Stimulated activated CD8-positive, alpha-beta memory T cell treated with anti-CD3 and anti-CD28 coated beads, Interleukin-4, amount 100 ng/mL, for 24 hours (primary cell): ENCODE measurements at regions not wholly inside any gene's neighbourhood (a gene's known extent, or its start where the extent isn't known, plus 50 kb on each side); places are given as distances from the start of the nearest gene placed in this dataset.

ENCODE experiments used
- DNase-seq: peaks from one replicate; pipeline ENCODE4 v3.0.0-alpha.2; 2020; ENCODE audit warnings: low read depth

DNA sequence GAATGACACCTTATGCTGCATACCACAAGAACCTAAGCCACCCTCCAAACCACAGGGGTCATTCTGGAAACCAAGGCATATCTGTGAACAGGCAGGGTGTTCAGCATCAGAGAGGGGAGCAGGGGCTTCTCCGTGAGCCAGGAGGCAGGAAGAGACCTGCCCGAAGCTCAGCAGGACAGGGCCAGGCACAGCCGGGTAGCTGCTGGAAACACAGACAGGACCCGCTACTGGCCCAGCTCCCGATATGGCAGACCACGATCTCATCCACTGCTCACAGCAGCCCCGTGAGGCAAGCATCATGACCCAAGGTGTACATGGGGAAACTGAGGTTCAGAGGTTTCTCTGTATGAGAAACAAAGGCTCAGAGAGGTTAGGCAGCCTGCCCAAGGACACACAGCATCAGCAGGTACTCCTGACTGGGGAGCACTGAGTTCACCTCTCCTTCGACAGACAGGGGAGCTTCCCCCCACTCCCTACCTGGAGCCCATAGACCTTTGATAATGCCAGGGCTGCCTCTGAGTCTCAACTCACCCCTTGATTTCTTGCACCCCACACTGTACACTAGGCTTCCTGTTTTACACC is 317.7 kb downstream of the MATN1 start:
- no peak for DNase-seq

DNA sequence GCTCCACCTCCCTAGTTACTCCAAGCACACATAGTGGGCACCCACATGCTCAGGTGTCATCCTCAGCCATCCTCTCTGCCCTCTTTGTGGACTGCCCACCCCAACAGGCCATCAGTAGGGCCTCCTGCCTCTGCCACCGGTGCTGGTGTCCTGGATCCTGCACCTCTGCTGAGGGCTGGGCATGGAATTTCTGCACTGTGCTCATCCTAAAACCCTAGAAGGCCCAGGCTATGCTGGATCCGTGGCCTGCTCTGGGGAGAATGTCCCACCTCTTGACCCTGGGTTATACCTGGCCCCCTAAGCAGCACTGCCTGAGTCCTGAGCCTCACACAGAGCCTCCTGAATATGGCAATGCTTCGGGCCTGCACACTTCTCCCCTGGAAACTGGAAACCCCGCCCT is 318.3 kb downstream of the MATN1 start:
- no peak for DNase-seq

DNA sequence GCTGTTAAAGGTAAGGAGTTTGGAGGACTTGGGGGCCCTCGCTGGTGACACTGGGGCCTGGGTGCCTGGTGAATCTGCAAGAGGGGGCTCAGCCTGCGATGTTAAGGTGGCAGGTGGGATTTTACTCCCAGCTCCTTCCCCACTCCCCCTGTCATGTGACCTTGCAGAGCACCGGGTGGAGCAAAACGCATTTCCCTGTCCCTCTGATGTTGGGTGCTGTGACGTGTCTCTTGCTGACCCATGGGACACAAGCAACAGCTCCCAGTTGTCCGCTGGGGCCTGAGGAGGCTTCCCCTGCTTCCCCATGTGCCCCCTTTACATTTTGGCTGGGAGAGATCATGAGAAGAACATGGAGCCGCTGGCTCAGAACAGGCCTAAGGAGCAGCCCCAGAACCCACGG is 319.0 kb downstream of the MATN1 start:
- no peak for DNase-seq

DNA sequence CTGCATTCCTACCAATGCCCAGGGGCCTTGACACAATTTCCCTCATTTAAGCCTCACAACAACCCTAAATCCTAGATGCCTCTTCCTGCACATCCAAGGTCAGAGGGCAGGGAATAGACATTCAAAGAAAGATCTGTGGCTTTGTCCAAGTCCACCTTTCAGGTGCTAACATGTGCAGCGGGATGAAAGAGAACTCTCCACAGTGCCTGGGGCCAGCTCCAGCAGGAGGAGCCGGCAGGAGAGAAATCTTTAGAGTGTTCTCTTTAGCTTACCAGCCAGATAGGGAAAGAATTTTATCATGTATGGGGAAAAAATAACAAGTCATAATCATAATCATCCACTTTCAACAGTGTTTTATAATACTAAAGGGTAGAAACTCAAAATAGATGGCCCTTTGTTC is 319.7 kb downstream of the MATN1 start:
- DNase-seq: no peak

DNA sequence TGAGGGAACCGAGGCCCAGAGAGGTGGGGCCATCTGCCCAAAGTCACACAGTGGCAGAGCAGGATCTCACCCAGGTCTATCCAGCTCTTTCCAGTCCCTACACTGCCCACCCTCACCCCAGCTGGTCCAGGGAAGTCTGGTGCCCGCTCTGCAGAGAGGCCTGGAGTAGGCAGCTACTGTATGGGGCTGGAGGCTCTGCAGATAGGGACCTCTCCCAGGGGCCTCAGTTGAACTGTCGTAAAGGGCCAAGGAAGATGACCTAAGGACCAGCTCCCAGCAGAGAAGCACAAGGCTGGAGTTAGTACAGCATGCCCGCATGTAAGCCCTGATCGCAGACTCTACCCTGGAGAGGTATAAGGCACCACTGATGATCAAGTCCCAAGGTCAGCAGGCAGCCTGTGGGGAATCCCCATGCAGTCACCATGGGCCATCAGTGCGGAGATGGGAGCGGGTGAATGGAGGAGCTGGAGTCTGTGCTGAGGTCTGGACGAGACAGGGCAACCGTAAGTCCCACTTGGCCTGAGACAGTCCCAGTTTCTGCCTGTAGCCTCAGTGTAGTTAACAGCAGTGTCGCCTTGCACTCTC is 320.2 kb downstream of the MATN1 start:
- DNase-seq: no peak

DNA sequence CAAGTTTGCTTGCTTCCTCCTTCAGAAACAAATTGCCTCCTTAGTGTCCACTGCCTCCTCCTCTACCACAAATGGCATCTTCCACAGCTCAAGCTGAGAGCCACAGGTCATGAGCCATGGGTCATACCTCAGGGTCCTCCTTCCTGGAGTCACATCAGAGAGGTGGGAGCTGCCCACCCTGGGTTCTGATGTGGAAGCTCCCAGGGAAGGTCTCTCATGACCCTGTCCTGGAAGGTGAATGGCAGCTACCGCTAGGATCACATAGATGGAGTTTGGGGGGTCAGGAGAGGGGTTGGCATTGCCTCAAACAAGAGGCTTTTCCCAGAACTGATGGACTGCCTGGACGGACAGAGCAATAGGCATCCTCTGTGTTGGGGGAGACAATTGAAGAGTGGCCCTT is 321.4 kb downstream of the MATN1 start:
- DNase-seq: no peak

DNA sequence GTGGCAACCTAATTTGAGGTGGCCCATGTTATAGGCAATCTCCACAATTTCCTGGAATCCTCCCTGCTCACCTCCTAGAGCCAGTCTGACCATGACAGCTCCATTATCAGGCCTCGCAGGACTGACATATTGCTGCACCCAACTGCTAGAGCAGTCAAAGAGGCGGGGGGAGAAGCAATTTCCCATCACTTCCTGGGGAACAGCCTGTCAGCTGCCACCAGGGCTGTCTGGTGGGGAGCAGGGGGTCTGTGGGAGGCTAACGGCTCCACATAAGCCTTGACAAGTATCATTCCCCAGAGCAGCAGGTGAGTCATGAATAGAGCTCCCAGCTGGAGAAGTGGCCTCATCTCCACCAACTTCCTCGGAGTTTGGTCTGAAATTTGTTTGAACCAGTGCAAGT is 322.9 kb downstream of the MATN1 start:
- no peak for DNase-seq

DNA sequence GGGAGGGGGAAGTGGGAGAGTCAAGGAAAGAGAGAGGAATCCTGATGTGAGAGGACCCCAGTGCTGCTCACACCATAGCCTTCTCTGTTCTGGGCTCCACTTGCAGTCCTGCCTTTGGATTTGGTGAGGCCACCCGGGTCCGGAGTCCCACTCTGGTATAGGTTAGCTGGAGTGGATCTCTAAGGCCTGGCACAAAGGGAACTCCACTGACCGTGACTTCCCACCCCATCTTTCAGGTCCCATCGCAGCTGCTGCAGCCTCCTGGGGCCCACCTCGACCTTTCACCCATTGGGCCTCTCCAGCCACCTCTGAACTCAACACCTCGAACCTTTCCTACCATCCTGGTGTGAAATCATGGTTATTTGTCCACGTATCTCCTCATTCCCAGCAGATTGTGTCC is 324.4 kb downstream of the MATN1 start:
- DNase-seq: no peak

DNA sequence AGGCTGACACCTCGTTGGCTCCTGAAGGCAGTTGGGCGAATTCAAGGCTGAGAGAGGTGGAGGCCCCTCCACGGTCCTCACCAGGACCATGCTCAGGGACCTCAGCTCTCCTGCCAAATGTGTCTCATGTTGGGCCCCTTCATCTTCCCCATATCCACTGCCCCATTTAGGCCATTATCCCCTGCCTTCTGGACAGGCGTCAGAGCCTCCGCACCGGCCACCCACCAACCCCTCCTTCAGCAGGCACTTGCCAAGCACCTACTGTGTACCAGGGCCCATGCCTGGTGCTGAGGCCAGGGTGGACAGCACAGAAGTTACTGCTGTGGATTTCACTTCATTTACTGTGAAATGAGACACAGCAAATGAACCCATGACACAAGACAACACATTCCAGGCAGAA is 325.8 kb downstream of the MATN1 start:
- DNase-seq: no peak

DNA sequence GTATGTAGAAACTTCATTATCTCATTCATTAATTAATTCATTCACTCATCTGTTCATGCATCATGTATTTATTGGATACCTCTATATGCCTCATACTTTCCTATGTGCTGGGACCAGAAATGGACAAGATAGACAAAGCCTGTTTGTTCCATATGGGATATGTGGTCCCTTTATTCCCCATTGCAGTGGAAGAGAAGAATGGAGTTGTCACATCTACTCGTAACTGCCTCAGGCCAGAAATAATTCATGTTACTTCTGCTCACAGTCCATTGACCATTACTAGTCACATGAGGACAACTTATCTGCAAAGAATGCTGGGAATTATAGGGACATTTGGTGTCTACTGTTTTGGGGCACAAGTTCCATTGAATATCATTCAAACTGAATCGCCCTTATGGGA is 327.8 kb downstream of the MATN1 start:
- DNase-seq: no peak

DNA sequence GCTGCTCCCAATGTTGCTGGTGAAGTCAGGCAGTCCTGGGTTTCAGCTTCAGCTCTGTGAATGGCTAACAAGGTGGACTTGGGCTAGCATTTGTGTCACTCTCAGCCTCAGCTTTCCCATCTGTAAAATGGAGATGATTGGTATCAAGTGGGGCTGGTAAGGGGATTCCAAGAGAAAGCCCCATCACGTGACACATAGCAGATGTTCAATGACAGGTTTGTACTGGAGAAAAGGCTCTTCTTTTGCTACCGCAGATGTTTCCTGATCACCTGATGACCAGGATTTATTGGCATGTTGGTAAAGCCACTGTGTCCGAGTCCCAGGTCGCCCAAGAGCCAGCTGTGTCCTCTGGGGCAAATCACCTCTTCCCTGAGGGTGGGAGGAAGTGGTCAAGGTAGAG is 335.0 kb downstream of the MATN1 start:
- DNase-seq: no peak

DNA sequence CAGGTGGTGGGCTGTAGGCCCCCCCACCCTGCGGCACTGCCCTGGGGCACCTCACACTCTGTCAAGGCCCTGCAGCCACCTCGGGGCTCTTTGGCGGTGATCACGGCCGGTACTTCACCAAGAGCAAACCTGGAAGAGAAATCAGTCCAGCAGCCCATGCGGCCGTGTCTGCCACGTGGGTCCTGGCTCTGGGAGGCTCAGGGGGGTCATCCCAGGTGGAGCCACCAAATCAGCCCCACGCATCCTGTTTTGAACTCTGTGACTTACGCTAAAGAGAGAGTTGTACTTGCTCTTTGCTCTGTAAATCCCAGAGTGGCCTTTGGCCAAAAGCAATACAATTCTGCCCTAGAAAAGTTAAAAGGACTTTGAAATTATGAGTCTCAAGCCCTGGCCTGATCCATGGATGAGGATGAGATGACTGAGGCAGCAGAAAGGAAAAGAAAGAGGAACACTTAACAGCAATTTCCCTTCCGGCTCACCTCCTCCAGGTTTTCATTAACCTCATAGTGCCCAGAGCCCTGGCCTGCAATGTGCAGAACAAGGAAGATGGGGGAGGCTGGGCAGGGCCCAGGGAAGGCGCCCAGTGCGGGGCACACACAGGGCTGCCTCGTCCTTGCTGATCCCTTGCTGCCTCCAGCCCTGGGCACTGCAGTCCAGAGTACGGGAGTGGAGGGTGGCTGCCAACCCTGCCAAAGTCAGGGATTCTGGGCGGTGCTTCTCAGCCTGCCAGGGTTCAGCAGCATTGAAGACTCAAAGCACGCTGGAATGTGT is 337.0 kb downstream of the MATN1 start:
- DNase-seq: no peak

DNA sequence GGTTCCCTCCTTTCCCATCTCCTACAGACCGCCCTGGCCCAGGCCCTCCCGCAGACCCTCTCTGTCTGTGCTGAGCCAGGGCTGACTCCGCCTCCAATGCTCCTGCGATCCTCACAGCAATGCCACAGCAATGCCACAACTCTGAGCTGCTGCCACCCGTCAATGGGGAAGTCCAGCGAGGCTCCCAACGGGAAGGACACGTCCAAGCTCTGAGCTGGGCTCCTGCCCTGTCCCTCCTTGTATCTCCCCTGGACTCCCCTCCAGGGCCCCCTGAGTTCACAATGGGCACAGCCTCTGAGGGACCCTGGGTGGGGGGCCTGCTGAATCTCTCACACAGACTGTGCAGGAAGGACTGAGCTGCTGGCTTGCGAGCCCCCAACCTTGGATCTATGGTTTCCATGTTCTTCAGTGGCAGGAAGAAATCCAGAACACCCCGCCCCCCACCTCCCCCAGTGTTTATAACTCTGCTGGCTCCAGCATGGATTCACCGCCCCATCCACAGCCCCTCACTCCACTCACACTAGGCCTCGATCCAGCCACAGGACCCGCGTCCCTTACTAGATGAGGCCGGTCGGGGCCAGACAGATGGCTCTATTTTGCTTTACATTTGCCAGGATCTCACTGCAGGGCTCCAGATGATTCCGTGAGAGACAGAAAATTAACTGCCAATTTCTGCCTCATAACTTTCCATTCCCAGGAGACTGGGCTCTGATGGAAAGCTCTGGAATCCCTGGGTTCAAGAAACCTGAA is 338.0 kb downstream of the MATN1 start:
- DNase-seq: no peak

DNA sequence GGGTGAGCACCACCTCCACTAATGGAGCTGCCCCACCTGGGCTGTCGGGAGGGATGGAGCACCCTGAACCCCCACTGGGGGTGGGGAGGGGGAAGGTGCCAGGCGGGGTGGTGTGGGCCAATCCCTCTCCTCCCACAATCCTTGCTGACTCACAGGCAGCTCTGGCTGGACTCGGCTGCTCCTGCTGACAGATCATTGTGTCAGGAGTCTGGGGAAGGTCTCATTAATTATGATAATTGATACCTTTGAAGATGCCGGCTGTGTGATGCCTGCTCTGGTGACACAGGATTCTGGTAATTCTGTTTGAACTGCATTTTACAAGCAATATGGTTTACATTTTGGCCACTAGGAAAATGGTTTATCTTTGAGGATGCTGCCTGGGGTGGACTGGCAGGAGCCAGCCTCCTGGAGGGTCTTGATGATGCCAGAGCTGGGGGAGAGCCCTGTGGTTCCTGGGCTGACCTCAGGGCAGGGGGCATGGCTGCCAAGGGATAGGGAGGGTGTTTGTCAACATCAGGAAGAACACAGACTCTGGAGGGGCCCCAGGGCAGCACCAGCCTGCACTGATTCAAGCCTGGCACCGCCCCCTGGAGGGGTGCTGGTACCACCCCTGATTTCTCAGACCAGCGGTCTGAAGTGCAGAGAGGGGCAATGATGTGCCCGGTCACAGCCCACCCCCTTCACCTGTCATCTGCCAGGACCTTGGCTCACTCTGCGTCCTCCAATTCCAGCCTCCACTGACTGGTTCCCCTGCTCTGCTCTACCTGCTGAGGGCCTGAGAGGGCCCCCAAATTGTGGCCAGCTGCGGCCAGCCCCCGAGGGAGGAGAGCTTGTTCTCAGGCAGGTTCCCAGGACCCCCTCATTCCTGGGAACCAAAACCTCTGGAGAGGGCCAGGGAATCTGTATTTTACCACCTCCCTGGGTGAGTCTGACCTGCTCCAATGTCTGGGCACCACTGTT is 338.8 kb downstream of the MATN1 start:
- no peak for DNase-seq

DNA sequence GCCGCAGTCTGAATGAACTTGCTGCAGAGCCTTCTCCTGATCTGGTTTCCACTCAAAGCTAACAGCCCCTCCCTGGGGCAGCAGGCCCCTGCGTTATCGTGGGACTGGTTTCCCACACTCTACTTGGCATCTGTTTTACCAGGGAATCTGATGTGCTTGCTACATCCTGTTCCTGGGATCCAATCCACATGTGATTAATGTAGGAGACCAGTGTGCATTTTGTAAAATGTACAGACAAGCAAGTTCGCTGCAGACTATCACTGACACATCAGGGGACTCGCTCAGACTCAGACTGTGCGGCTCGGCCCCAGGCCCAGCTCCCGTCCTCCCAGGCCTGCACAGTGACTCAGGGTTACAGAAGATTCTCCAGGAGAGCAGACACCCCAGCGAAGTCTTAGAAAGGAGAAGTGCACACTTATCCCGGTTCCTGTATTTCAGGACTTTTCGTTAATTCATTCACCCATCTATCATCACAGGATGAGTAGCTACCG is 340.1 kb downstream of the MATN1 start:
- DNase-seq: no peak

DNA sequence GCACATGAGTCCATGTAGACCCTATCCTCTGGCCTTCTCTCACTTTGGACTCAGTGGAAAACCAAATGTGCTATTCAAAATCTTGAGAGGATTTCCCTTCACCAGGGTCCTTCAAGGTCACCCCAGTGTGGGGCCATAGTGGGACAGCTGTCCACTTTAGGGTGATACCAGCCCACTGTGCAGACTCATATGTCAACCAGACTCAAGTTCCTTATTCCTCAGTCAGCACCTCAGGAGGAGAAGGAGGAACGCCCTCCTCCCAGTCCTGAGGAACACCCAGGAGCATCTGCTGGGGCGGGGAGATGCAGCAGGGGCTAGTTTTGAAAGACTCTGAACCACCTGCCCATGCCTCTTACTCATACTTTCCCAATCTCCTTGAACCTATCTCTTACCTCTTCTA is 340.9 kb downstream of the MATN1 start:
- DNase-seq: no peak

DNA sequence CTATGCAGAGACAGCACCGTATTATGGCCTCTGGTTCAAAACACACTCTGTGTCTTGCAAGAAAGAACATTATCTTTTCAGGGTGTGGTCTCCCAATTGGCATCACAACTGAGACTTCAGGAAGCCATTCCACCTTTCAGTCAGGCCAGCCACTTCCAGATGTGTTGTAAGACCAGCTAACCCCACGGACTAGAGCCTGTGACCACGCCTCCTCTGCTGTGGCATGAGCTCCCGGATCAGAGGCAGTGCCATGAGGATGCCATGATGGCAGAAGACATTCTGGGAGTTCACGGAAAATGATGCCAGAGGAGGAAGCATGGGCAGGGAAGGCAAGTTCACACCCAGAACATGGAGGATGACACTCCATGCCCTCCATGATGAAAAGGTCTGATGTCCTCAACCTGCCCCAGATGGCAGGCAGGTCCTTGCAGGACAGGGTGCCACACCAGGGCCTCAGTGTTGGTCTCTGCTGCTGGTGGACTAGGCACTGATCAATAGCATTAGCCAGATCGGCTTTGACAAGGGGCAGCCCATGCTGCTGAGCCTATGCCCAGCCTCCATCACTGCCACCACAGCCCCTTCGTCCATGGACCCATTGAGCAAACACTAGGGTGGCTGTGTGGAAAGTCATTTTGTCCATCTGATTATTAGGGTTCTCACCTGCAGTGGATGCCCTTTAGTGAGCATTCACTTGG is 341.6 kb downstream of the MATN1 start:
- no peak for DNase-seq

DNA sequence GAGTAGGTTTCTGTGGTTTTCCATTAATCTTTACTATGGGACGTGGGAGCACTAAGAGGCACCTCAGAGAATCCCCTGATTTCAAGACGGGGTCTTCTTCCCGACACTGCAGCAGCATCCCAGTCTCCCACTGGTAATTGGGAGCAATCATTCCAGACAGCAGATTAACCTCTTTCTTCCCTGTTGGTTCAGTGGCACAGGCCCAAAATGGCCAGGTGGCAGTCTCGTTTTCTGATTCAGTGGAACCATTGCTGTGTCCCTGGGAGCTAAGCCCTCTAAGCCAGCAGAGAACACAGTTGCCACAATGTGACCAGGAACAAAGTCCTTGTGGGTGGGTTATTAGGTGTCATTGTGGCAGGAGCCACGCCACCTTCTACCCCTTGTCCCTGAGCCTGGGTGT is 342.1 kb downstream of the MATN1 start:
- no peak for DNase-seq

DNA sequence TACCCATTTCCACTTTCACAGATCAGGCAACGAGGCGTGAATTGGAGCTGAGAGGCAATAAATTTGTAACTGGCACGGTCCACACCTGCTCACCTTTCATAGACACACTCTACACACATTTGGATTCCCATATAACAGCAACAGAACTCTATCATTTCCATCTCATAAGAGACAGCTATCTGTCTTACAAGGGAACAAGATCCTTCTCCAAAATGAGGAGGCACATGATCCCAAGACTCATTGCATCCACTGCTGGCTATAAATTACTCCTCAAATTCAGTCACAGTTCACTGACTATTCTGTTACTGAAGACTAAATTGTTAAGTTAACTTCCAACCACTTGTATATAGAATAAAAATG is 342.8 kb downstream of the MATN1 start:
- DNase-seq: no peak

DNA sequence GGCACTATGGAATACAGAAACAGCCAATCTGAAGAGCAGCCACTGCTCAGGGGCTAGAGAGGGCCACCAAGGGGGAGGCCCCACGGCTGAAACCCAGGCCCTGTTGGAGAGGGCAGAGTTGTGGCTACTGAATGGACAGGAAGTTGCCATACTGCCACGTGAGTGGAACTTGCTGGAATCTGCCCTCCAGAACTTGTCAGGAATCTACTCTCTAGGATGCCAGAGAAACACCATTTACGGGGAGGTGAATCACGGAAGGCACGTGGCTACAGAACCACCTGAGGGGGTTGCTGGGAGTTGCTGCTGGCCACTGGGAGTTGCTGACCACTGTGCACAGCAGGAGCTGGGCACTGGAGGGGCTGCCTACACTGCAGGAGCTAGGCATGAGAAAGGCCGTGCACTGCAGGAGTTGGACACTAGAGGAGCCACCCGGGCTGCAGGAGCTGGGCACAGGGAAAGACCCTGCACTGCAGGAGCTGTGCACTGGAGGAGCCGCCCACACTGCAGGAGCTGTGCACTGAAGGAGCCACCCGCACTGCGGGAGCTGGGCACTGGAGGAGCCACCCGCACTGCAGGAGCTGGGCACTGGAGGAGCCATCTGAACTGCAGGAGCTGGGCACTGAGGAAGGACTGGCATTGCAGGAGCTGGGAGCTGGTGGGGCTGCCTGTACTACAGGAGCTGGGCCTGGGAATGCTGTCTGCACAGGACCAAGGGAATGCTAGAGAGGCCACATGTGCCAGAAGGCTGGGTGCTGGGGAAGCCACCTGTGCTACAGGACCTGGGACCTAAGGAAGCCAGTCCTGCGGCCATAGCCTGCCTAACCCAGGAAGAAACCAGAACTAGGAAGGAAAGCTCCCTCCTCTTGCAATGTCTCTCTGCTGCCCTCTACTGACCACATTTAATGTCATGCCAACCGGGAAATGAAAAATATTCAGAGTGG is 343.4 kb downstream of the MATN1 start:
- DNase-seq: no peak
